ENCODE measurements at regions not wholly inside any gene's neighbourhood (a gene's known extent, or its start where the extent isn't known, plus 50 kb on each side); places are given as distances from the start of the nearest gene placed in this dataset.

DNA sequence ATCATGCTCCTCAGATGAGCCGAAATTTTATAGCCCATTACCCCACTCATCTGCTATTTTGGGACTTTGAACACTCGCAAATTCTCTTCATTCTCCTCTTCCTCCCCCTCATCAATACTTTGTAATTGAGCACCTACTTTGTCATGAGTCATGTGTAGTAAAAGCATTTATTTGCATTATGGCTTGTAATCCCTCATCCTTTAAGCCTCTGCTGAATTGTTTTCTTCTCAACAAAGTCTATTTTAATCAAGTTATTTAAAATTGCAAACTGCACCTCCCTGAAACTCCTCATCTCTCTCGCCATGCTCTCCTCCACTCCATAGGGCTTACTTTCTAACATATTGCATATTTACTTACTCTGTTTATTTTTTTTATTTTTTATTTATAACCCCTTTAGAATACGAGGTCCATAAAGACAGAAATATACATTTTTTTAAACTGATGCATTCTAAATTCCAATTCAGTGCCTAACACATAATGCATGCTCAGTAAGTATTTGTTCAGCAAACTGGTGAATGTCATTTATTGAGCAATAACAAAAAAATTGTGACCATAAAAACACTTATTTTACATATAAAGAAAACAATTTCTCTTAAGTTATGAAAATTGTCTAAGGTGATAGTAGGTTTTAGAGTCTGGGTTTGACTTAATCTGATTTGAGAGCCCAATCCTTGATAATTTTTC lies 161.7 kb downstream of the FASLG start:
- Histone ChIP-seq H3K4me3 (replicated peaks; ENCODE audit: insufficient read depth, low read length) (no peak overlapping the region), H3K27ac (replicated peaks) (no peak overlapping the region), H3K27me3 (ENCODE audit: insufficient read depth, poor library complexity, severe bottlenecking) (no peaks in the 10 kb centered on the region)
- no peak for DNase-seq (ENCODE audit: low read depth in 1 of 2, low spot score in 1 of 2)
- no peak for TF ChIP-seq POLR2AphosphoS5 (IDR thresholded peaks at IDR 0.05; ENCODE audit: low read depth)
- no peak for TF ChIP-seq REST (IDR thresholded peaks at IDR 0.05; ENCODE audit: insufficient replicate concordance, low read depth)
- TF ChIP-seq, protein P1, sequence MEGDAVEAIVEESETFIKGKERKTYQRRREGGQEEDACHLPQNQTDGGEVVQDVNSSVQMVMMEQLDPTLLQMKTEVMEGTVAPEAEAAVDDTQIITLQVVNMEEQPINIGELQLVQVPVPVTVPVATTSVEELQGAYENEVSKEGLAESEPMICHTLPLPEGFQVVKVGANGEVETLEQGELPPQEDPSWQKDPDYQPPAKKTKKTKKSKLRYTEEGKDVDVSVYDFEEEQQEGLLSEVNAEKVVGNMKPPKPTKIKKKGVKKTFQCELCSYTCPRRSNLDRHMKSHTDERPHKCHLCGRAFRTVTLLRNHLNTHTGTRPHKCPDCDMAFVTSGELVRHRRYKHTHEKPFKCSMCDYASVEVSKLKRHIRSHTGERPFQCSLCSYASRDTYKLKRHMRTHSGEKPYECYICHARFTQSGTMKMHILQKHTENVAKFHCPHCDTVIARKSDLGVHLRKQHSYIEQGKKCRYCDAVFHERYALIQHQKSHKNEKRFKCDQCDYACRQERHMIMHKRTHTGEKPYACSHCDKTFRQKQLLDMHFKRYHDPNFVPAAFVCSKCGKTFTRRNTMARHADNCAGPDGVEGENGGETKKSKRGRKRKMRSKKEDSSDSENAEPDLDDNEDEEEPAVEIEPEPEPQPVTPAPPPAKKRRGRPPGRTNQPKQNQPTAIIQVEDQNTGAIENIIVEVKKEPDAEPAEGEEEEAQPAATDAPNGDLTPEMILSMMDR (IDR thresholded peaks at IDR 0.05; ENCODE audit: insufficient read depth, low read length): no peak
- no peak for TF ChIP-seq GABPA (IDR thresholded peaks at IDR 0.05; ENCODE audit: low read depth)
- no peak for TF ChIP-seq SPI1 (IDR thresholded peaks at IDR 0.05; ENCODE audit: borderline replicate concordance, low read depth)

- peak in 1 of 2 experiments; percentile 41 for DNase-seq (ENCODE audit: low read depth in 1 of 2, low spot score in 1 of 2)
- Histone ChIP-seq H3K27me3 (ENCODE audit: insufficient read depth, poor library complexity, severe bottlenecking) (no peaks in the 10 kb centered on the region), H3K4me3 (replicated peaks; ENCODE audit: insufficient read depth, low read length) (no peak overlapping the region), H3K27ac (replicated peaks) (no peak overlapping the region)
- no peak for TF ChIP-seq SPI1 (IDR thresholded peaks at IDR 0.05; ENCODE audit: borderline replicate concordance, low read depth)
- TF ChIP-seq POLR2AphosphoS5 (IDR thresholded peaks at IDR 0.05; ENCODE audit: low read depth): no peak
- TF ChIP-seq, protein P1 (IDR thresholded peaks at IDR 0.05; ENCODE audit: insufficient read depth, low read length): no peak
- TF ChIP-seq REST (IDR thresholded peaks at IDR 0.05; ENCODE audit: insufficient replicate concordance, low read depth): no peak
- TF ChIP-seq GABPA (IDR thresholded peaks at IDR 0.05; ENCODE audit: low read depth): no peak
Measured at GRCh38 chr1:172821609-172822274, 162.8 kb downstream of the FASLG start.

- no peaks in the 10 kb centered on the region for H3K27me3 ChIP-seq (ENCODE audit: insufficient read depth, poor library complexity, severe bottlenecking)
Measured at GRCh38 chr1:172822886-172823285, 164.0 kb downstream of the FASLG start.

More at GRCh38 chr1:172822886-172823285, 164.0 kb downstream of the FASLG start:
- TF ChIP-seq GABPA (IDR thresholded peaks at IDR 0.05; ENCODE audit: low read depth) (no peak), SPI1 (IDR thresholded peaks at IDR 0.05; ENCODE audit: borderline replicate concordance, low read depth) (no peak), POLR2AphosphoS5 (IDR thresholded peaks at IDR 0.05; ENCODE audit: low read depth) (no peak)
- TF ChIP-seq, protein P1 (IDR thresholded peaks at IDR 0.05; ENCODE audit: insufficient read depth, low read length): no peak
- no peak overlapping the region for H3K27ac ChIP-seq (replicated peaks)
- no peak for DNase-seq (ENCODE audit: low read depth in 1 of 2, low spot score in 1 of 2)
- no peak overlapping the region for H3K4me3 ChIP-seq (replicated peaks; ENCODE audit: insufficient read depth, low read length)
